ENCODE measurements at regions not wholly inside any gene's neighbourhood (a gene's known extent, or its start where the extent isn't known, plus 50 kb on each side); places are given as distances from the start of the nearest gene placed in this dataset.

DNA sequence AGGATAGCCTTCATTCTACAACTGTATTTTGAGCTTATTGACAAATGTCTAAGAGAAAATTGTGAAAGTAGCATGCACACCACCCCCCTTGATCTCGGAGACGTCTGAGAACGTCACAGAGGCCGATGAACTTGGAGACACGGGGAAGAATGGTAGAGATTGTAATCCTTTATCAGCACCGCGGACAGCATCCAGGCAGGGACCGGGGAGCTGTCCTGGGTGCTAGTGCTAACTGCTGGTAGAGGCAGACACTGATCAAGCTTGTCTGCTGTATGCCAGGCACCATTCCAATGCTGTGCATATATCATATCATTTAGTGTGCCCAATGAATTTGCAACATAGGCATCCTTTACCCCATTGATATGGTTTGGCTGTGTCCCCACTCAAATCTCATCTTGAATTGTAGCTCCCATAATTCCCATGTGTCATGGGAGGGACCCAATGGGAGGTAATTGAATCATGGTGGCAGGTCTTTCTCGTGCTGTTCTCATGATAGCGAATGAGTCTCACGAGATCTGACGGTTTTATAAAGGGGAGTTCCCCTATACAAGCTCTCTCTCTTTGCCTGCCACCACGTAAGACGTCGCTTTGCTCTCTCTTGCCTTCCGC, 98.8 kb downstream of the LHX2 start:
- H3K36me3 ChIP-seq (ENCODE audit: low read depth) = no peaks in the 10 kb centered on the region
- peak; percentile 81 for ATAC-seq
- no peaks in the 10 kb centered on the region for H3K4me1 ChIP-seq (ENCODE audit: low read depth)
- TF ChIP-seq, protein P1, sequence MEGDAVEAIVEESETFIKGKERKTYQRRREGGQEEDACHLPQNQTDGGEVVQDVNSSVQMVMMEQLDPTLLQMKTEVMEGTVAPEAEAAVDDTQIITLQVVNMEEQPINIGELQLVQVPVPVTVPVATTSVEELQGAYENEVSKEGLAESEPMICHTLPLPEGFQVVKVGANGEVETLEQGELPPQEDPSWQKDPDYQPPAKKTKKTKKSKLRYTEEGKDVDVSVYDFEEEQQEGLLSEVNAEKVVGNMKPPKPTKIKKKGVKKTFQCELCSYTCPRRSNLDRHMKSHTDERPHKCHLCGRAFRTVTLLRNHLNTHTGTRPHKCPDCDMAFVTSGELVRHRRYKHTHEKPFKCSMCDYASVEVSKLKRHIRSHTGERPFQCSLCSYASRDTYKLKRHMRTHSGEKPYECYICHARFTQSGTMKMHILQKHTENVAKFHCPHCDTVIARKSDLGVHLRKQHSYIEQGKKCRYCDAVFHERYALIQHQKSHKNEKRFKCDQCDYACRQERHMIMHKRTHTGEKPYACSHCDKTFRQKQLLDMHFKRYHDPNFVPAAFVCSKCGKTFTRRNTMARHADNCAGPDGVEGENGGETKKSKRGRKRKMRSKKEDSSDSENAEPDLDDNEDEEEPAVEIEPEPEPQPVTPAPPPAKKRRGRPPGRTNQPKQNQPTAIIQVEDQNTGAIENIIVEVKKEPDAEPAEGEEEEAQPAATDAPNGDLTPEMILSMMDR (IDR thresholded peaks at IDR 0.05) = no peak
- no peaks in the 10 kb centered on the region for H3K9me3 ChIP-seq
- H3K4me3 ChIP-seq = no peak overlapping the region
- intact Hi-C loops (cut with DNase I, micrococcal nuclease) = no loop called here
- peak in 2 of 3 donors; percentile 64 to 85 for DNase-seq

DNA sequence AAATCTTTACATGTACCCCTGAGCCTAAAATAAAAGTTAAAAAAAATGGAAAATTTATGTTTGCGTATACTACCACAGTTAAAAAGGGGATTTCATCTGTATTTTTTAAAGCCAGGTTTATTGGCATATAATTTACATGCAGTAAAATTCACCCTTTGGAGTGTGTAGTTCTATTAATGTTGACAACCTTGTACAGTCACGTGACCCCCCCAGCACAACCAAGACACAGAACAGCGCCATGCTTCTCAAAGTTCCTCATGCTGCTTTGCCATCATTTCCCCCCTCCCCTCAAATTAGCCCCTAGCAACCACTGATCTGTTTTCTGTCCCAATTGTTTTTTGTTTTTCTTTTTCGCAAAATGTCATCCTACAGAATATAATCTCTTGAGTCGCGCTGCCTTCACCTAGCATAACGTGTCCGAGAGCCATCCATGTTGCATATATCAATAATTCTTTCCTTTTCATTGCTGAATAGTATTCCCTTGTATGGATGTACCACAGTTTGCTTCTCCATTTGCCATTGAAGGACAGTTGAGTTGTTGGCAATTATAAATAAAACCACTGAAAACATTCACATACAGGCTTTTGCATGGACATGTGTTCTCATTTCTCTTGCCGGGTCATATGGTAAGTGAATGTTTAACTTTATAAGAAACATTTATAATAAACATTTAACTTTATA, 105.3 kb downstream of the LHX2 start:
- no peak for ATAC-seq
- TF ChIP-seq, protein P1 (IDR thresholded peaks at IDR 0.05) = no peak
- Histone ChIP-seq H3K4me1 (ENCODE audit: low read depth) (no peaks in the 10 kb centered on the region), H3K4me3 (no peak overlapping the region), H3K9me3 (no peaks in the 10 kb centered on the region), H3K36me3 (ENCODE audit: low read depth) (no peaks in the 10 kb centered on the region)
- intact Hi-C loops (cut with DNase I, micrococcal nuclease) = no loop called here
- DNase-seq = no peak

DNA sequence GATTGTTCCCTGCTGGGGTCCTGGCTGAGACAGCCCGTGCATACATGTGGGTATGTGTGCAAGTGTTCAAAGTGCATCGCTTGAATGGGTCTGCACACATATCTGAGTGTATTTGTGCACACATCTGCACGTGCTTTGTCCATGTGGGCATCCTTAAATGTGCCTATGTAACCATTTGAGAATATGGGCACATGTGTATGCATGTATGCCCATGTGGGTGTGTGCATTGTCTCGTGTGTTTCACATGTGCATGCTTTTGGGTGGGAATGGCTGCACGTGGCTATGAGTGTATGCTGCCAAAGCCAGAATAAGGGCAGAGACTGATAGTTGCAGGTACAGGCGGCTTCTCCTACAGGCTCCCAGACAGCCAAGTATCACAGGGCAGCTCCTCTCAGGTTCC, 107.3 kb downstream of the LHX2 start:
- no peak overlapping the region for H3K4me3 ChIP-seq
- ATAC-seq (no peak), DNase-seq (no peak)
- no peaks in the 10 kb centered on the region for H3K4me1 ChIP-seq (ENCODE audit: low read depth)
- H3K36me3 ChIP-seq (ENCODE audit: low read depth) = no peaks in the 10 kb centered on the region
- no peaks in the 10 kb centered on the region for H3K9me3 ChIP-seq
- TF ChIP-seq, protein P1 (IDR thresholded peaks at IDR 0.05) = no peak
- intact Hi-C loops (cut with DNase I, micrococcal nuclease) = no loop called here

GRCh38 chr9:124120272-124120671, 108.7 kb downstream of the LHX2 start:
- ATAC-seq (no peak), DNase-seq (no peak)
- TF ChIP-seq, protein P1 (IDR thresholded peaks at IDR 0.05) = no peak
- no peaks in the 10 kb centered on the region for H3K9me3 ChIP-seq
- no peaks in the 10 kb centered on the region for H3K4me1 ChIP-seq (ENCODE audit: low read depth)
- no peak overlapping the region for H3K4me3 ChIP-seq
- intact Hi-C loops (cut with DNase I, micrococcal nuclease) = no loop called here
- H3K36me3 ChIP-seq (ENCODE audit: low read depth) = no peaks in the 10 kb centered on the region

DNA sequence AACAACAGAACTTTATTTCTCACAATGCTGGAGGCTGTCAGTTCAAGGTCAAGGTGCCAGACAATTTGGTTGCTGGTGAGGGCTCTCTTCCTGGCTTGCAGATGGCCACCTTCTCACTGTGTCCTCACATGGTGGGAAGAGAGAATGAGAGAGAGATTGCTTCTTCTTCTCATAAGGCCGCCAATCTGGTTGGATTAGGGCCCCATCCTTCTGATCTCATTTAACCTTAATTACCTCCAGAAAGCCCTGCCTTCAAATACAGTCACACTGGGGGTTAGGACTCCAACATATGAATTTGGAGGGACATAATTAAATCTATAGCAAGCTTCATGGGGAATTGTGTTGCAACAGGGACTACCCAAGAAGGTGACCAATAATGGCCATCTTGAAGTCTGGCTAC, 110.2 kb downstream of the LHX2 start:
- no peak for DNase-seq

More for the DNA sequence above, 110.2 kb downstream of the LHX2 start:
- no peak for ATAC-seq
- H3K4me3 ChIP-seq = no peak overlapping the region
- H3K4me1 ChIP-seq (ENCODE audit: low read depth) = no peaks in the 10 kb centered on the region
- no peaks in the 10 kb centered on the region for H3K9me3 ChIP-seq
- TF ChIP-seq, protein P1 (IDR thresholded peaks at IDR 0.05) = no peak
- H3K36me3 ChIP-seq (ENCODE audit: low read depth) = no peaks in the 10 kb centered on the region
- intact Hi-C loops (cut with DNase I, micrococcal nuclease) = no loop called here
